ENCODE measurements at regions not wholly inside any gene's neighbourhood (a gene's known extent, or its start where the extent isn't known, plus 50 kb on each side); places are given as distances from the start of the nearest gene placed in this dataset.
"Not testable (repeated sequence)": the region's sequence is repeated elsewhere in the genome, so short reads cannot be mapped to it uniquely, and the experiment has no call there.

GRCh38 chr16:55021595-55022475 lies 91.2 kb downstream of the IRX5 start:
- H3K9me3 Mint-ChIP-seq: peaks cover 9% of the 10 kb centered on the region
- no peak overlapping the region for H3K27ac Mint-ChIP-seq
- DNase-seq (ENCODE audit: low spot score): no peak
- intact Hi-C loops (cut with micrococcal nuclease): no loop called here
- H3K36me3 Mint-ChIP-seq (ENCODE audit: low read depth): no peaks in the 10 kb centered on the region
- H3K4me3 Mint-ChIP-seq (ENCODE audit: low read depth): no peak overlapping the region
- no peaks in the 10 kb centered on the region for H3K4me1 Mint-ChIP-seq (ENCODE audit: low read depth)
- peaks cover 2% of the 10 kb centered on the region for H3K27me3 Mint-ChIP-seq (ENCODE audit: low read depth)

GRCh38 chr16:55027260-55027659 lies 96.6 kb downstream of the IRX5 start:
- intact Hi-C loops (cut with micrococcal nuclease); H3K36me3 Mint-ChIP-seq (ENCODE audit: low read depth); H3K27ac Mint-ChIP-seq; H3K4me1 Mint-ChIP-seq (ENCODE audit: low read depth); H3K4me3 Mint-ChIP-seq (ENCODE audit: low read depth); DNase-seq (ENCODE audit: low spot score); H3K9me3 Mint-ChIP-seq; H3K27me3 Mint-ChIP-seq (ENCODE audit: low read depth): not testable (repeated sequence)

GRCh38 chr16:55029509-55029908 lies 98.8 kb downstream of the IRX5 start:
- no peak for DNase-seq (ENCODE audit: low spot score)
- Mint-ChIP-seq H3K27ac (no peak overlapping the region), H3K9me3 (no peaks in the 10 kb centered on the region), H3K4me3 (ENCODE audit: low read depth) (no peak overlapping the region), H3K36me3 (ENCODE audit: low read depth) (no peaks in the 10 kb centered on the region), H3K27me3 (ENCODE audit: low read depth) (peaks cover 2% of the 10 kb centered on the region), H3K4me1 (ENCODE audit: low read depth) (no peaks in the 10 kb centered on the region)
- intact Hi-C loops (cut with micrococcal nuclease): no loop called here

- H3K4me3 Mint-ChIP-seq (ENCODE audit: low read depth): no peak overlapping the region
- intact Hi-C loops (cut with micrococcal nuclease): no loop called here
- H3K36me3 Mint-ChIP-seq (ENCODE audit: low read depth): no peaks in the 10 kb centered on the region
- H3K9me3 Mint-ChIP-seq: no peaks in the 10 kb centered on the region
- no peaks in the 10 kb centered on the region for H3K4me1 Mint-ChIP-seq (ENCODE audit: low read depth)
- peaks cover 2% of the 10 kb centered on the region for H3K27me3 Mint-ChIP-seq (ENCODE audit: low read depth)
- DNase-seq (ENCODE audit: low spot score): no peak
- no peak overlapping the region for H3K27ac Mint-ChIP-seq
Measured at GRCh38 chr16:55030944-55031343, 100.3 kb downstream of the IRX5 start.

GRCh38 chr16:55031481-55031880 lies 100.8 kb downstream of the IRX5 start:
- H3K4me1 Mint-ChIP-seq (ENCODE audit: low read depth): no peaks in the 10 kb centered on the region
- intact Hi-C loops (cut with micrococcal nuclease): no loop called here
- no peak overlapping the region for H3K27ac Mint-ChIP-seq
- H3K27me3 Mint-ChIP-seq (ENCODE audit: low read depth): peaks cover 2% of the 10 kb centered on the region
- H3K36me3 Mint-ChIP-seq (ENCODE audit: low read depth): no peaks in the 10 kb centered on the region
- no peak overlapping the region for H3K4me3 Mint-ChIP-seq (ENCODE audit: low read depth)
- H3K9me3 Mint-ChIP-seq: no peaks in the 10 kb centered on the region
- no peak for DNase-seq (ENCODE audit: low spot score)

- no peak for DNase-seq (ENCODE audit: low spot score)
- Mint-ChIP-seq H3K9me3 (no peaks in the 10 kb centered on the region), H3K4me3 (ENCODE audit: low read depth) (no peak overlapping the region), H3K36me3 (ENCODE audit: low read depth) (no peaks in the 10 kb centered on the region), H3K27me3 (ENCODE audit: low read depth) (no peaks in the 10 kb centered on the region), H3K27ac (no peak overlapping the region), H3K4me1 (ENCODE audit: low read depth) (no peaks in the 10 kb centered on the region)
- intact Hi-C loops (cut with micrococcal nuclease): no loop called here
Measured at GRCh38 chr16:55033225-55034156, 102.8 kb downstream of the IRX5 start.

- DNase-seq (ENCODE audit: low spot score): no peak
- Mint-ChIP-seq H3K9me3 (no peaks in the 10 kb centered on the region), H3K4me3 (ENCODE audit: low read depth) (no peak overlapping the region), H3K27ac (no peak overlapping the region), H3K27me3 (ENCODE audit: low read depth) (no peaks in the 10 kb centered on the region), H3K4me1 (ENCODE audit: low read depth) (no peaks in the 10 kb centered on the region), H3K36me3 (ENCODE audit: low read depth) (no peaks in the 10 kb centered on the region)
- intact Hi-C loops (cut with micrococcal nuclease): no loop called here
Measured at GRCh38 chr16:55035029-55035428, 104.4 kb downstream of the IRX5 start.

- Mint-ChIP-seq H3K4me1 (ENCODE audit: low read depth) (no peaks in the 10 kb centered on the region), H3K4me3 (ENCODE audit: low read depth) (no peak overlapping the region), H3K27ac (no peak overlapping the region), H3K9me3 (no peaks in the 10 kb centered on the region), H3K27me3 (ENCODE audit: low read depth) (no peaks in the 10 kb centered on the region), H3K36me3 (ENCODE audit: low read depth) (no peaks in the 10 kb centered on the region)
- DNase-seq (ENCODE audit: low spot score): no peak
- intact Hi-C loops (cut with micrococcal nuclease): no loop called here
Measured at GRCh38 chr16:55035956-55036355, 105.3 kb downstream of the IRX5 start.

- no peak overlapping the region for H3K27ac Mint-ChIP-seq
- no peaks in the 10 kb centered on the region for H3K36me3 Mint-ChIP-seq (ENCODE audit: low read depth)
- no peaks in the 10 kb centered on the region for H3K27me3 Mint-ChIP-seq (ENCODE audit: low read depth)
- no peaks in the 10 kb centered on the region for H3K9me3 Mint-ChIP-seq
- H3K4me3 Mint-ChIP-seq (ENCODE audit: low read depth): no peak overlapping the region
- DNase-seq (ENCODE audit: low spot score): no peak
- H3K4me1 Mint-ChIP-seq (ENCODE audit: low read depth): no peaks in the 10 kb centered on the region
- intact Hi-C loops (cut with micrococcal nuclease): no loop called here
Measured at GRCh38 chr16:55036371-55036821, 105.7 kb downstream of the IRX5 start.

- Mint-ChIP-seq H3K27ac (no peak overlapping the region), H3K9me3 (no peaks in the 10 kb centered on the region), H3K36me3 (ENCODE audit: low read depth) (no peaks in the 10 kb centered on the region), H3K27me3 (ENCODE audit: low read depth) (no peaks in the 10 kb centered on the region), H3K4me3 (ENCODE audit: low read depth) (no peak overlapping the region), H3K4me1 (ENCODE audit: low read depth) (no peaks in the 10 kb centered on the region)
- intact Hi-C loops (cut with micrococcal nuclease): no loop called here
- DNase-seq (ENCODE audit: low spot score): no peak
Measured at GRCh38 chr16:55037046-55037445, 106.4 kb downstream of the IRX5 start.

- H3K4me1 Mint-ChIP-seq (ENCODE audit: low read depth): no peaks in the 10 kb centered on the region
- no peak overlapping the region for H3K4me3 Mint-ChIP-seq (ENCODE audit: low read depth)
- intact Hi-C loops (cut with micrococcal nuclease): no loop called here
- H3K27ac Mint-ChIP-seq: no peak overlapping the region
- H3K27me3 Mint-ChIP-seq (ENCODE audit: low read depth): no peaks in the 10 kb centered on the region
- H3K36me3 Mint-ChIP-seq (ENCODE audit: low read depth): no peaks in the 10 kb centered on the region
- no peaks in the 10 kb centered on the region for H3K9me3 Mint-ChIP-seq
- DNase-seq (ENCODE audit: low spot score): no peak
Measured at GRCh38 chr16:55037966-55038365, 107.3 kb downstream of the IRX5 start.

- intact Hi-C loops (cut with micrococcal nuclease): no loop called here
- Mint-ChIP-seq H3K27ac (no peak overlapping the region), H3K4me3 (ENCODE audit: low read depth) (no peak overlapping the region), H3K27me3 (ENCODE audit: low read depth) (no peaks in the 10 kb centered on the region), H3K9me3 (no peaks in the 10 kb centered on the region), H3K36me3 (ENCODE audit: low read depth) (no peaks in the 10 kb centered on the region), H3K4me1 (ENCODE audit: low read depth) (no peaks in the 10 kb centered on the region)
- DNase-seq (ENCODE audit: low spot score): no peak
Measured at GRCh38 chr16:55039042-55039441, 108.4 kb downstream of the IRX5 start.

GRCh38 chr16:55039511-55039910 lies 108.8 kb downstream of the IRX5 start:
- no peaks in the 10 kb centered on the region for H3K36me3 Mint-ChIP-seq (ENCODE audit: low read depth)
- intact Hi-C loops (cut with micrococcal nuclease): no loop called here
- no peaks in the 10 kb centered on the region for H3K4me1 Mint-ChIP-seq (ENCODE audit: low read depth)
- no peaks in the 10 kb centered on the region for H3K9me3 Mint-ChIP-seq
- DNase-seq (ENCODE audit: low spot score): no peak
- no peaks in the 10 kb centered on the region for H3K27me3 Mint-ChIP-seq (ENCODE audit: low read depth)
- H3K27ac Mint-ChIP-seq: no peak overlapping the region
- no peak overlapping the region for H3K4me3 Mint-ChIP-seq (ENCODE audit: low read depth)

All from activated T-helper 2 cell treated with anti-CD3 and anti-CD28 coated beads, Interferon-gamma antibody, Interleukin-2, Interleukin-4, amounts not matched to agents 10 μg/mL and 5 μg/mL and 100 μg/mL, durations not matched to agents 14 hours and 24 hours and 36 hours (primary cell).